GM12878 (cell line): ENCODE measurements at regions not wholly inside any gene's neighbourhood (a gene's known extent, or its start where the extent isn't known, plus 50 kb on each side); places are given as distances from the start of the nearest gene placed in this dataset.
"Not testable (repeated sequence)": the region's sequence is repeated elsewhere in the genome, so short reads cannot be mapped to it uniquely, and the experiment has no call there.

Experiments
- FOXK2 ChIP-seq: fragments of 450-650 bp; IDR thresholded peaks from 2 replicates; pipeline ENCODE4 v1.6.1; 2017; ENCODE audit warnings: mild to moderate bottlenecking, moderate library complexity
- JUND ChIP-seq: IDR thresholded peaks from 2 replicates; pipeline ENCODE4 v1.6.1; 2012; ENCODE audit warnings: low read depth, mild to moderate bottlenecking, low read length, improper control_type of control experiment, moderate library complexity
- NFIC ChIP-seq: IDR thresholded peaks from 2 replicates; pipeline ENCODE4 v1.6.1; 2012; ENCODE audit warnings: low read depth, mild to moderate bottlenecking, inconsistent platforms, low read length, moderate library complexity
- RFX5 ChIP-seq: IDR thresholded peaks from 2 replicates; pipeline ENCODE4 v1.6.1; 2011; ENCODE audit warnings: low read depth, low read length, improper control_type of control experiment
- ZNF384 ChIP-seq: IDR thresholded peaks from 2 replicates; pipeline ENCODE4 v1.6.1; 2012; ENCODE audit warnings: low read depth, mild to moderate bottlenecking, low read length, improper control_type of control experiment, borderline replicate concordance

- not testable (repeated sequence) for TF ChIP-seq FOXK2, NFIC, ZNF384, JUND, RFX5
Measured at GRCh38 chr1:120506352-120506751, 91.5 kb downstream of the NBPF8 start.
